ENCODE measurements at regions not wholly inside any gene's neighbourhood (a gene's known extent, or its start where the extent isn't known, plus 50 kb on each side); places are given as distances from the start of the nearest gene placed in this dataset.

DNA sequence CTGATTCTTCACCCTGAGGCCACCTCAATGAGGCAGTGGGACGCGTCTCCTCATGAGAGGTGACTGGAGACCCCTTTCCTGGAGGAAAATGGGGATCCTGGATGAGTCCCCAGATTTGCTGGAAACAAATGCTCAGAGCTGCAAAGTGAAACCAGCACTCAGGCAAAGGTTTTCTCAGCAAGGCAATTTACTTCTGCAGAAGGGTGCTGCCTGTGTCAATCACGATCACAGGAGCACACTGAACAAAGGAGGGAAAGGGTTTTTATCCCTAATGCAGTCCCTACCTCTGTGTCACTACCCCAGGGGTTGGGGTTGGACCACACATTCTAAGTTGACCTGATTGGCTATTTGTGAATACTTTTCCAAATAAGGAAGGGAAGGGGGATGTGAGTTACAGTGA lies 69.9 kb upstream of the CDK20 start:
- no peak for DNase-seq
- peaks cover 0 to 9% (median 3%) of the 10 kb centered on the region in 3 donors for H3K9me3 ChIP-seq (ENCODE audit: control insufficient read depth in 2 of 3, insufficient read depth in 1 of 3, low read length in 3 of 3)
- no peaks in the 10 kb centered on the region for H3K36me3 ChIP-seq (ENCODE audit: control insufficient read depth in 2 of 3, insufficient read depth in 3 of 3, low read length in 3 of 3)
- intact Hi-C loops (cut with DNase I), result no loop called here
- no peak for FAIRE-seq
- H3K27me3 ChIP-seq (ENCODE audit: control insufficient read depth, insufficient read depth, low read length), result no peaks in the 10 kb centered on the region
- TF ChIP-seq, protein P1, sequence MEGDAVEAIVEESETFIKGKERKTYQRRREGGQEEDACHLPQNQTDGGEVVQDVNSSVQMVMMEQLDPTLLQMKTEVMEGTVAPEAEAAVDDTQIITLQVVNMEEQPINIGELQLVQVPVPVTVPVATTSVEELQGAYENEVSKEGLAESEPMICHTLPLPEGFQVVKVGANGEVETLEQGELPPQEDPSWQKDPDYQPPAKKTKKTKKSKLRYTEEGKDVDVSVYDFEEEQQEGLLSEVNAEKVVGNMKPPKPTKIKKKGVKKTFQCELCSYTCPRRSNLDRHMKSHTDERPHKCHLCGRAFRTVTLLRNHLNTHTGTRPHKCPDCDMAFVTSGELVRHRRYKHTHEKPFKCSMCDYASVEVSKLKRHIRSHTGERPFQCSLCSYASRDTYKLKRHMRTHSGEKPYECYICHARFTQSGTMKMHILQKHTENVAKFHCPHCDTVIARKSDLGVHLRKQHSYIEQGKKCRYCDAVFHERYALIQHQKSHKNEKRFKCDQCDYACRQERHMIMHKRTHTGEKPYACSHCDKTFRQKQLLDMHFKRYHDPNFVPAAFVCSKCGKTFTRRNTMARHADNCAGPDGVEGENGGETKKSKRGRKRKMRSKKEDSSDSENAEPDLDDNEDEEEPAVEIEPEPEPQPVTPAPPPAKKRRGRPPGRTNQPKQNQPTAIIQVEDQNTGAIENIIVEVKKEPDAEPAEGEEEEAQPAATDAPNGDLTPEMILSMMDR (IDR thresholded peaks at IDR 0.05; ENCODE audit: borderline replicate concordance, extremely low read depth, insufficient read depth), result no peak
- H3K4me3 ChIP-seq (ENCODE audit: low read length in 3 of 3), result no peak overlapping the region
- H3K4me1 ChIP-seq (ENCODE audit: control insufficient read depth in 2 of 3, insufficient read depth in 2 of 3, low read depth in 1 of 3, low read length in 3 of 3), result no peaks in the 10 kb centered on the region
- no peak overlapping the region for H3K9ac ChIP-seq (ENCODE audit: low read length in 3 of 3)
- no peak overlapping the region for H3K27ac ChIP-seq (ENCODE audit: low read depth in 2 of 2, low read length in 2 of 2)

DNA sequence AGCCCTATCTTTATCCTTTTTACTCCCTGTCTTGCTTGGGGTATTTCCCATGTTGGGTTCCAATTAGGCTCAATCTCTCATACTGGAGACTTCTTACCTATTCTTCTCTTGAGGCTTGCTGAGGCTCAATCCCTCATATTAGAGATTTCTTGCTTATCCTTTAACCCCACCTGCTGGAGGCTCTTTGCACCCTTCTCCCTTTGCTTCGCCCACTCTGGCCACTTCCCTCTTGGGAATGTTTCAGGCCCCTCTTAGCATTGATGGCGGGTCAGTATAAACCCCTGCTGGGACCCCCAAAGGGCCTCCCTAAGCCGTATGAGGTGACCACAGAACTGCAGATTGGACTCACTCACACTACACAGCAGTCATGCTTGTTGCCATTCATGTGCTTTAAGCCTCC lies 69.3 kb upstream of the CDK20 start:
- Histone ChIP-seq H3K27me3 (ENCODE audit: control insufficient read depth, insufficient read depth, low read length) (no peaks in the 10 kb centered on the region), H3K36me3 (ENCODE audit: control insufficient read depth in 2 of 3, insufficient read depth in 3 of 3, low read length in 3 of 3) (no peaks in the 10 kb centered on the region), H3K4me1 (ENCODE audit: control insufficient read depth in 2 of 3, insufficient read depth in 2 of 3, low read depth in 1 of 3, low read length in 3 of 3) (no peaks in the 10 kb centered on the region), H3K4me3 (ENCODE audit: low read length in 3 of 3) (no peak overlapping the region), H3K9me3 (ENCODE audit: control insufficient read depth in 2 of 3, insufficient read depth in 1 of 3, low read length in 3 of 3) (peaks cover 0 to 9% (median 3%) of the 10 kb centered on the region in 3 donors), H3K27ac (ENCODE audit: low read depth in 2 of 2, low read length in 2 of 2) (no peak overlapping the region), H3K9ac (ENCODE audit: low read length in 3 of 3) (no peak overlapping the region)
- FAIRE-seq (no peak), DNase-seq (no peak)
- TF ChIP-seq, protein P1 (IDR thresholded peaks at IDR 0.05; ENCODE audit: borderline replicate concordance, extremely low read depth, insufficient read depth), result no peak
- intact Hi-C loops (cut with DNase I), result no loop called here

GRCh38 chr9:88041447-88041846 lies 67.1 kb upstream of the CDK20 start:
- no peak for FAIRE-seq
- no peaks in the 10 kb centered on the region for H3K36me3 ChIP-seq (ENCODE audit: control insufficient read depth in 2 of 3, insufficient read depth in 3 of 3, low read length in 3 of 3)
- H3K9ac ChIP-seq (ENCODE audit: low read length in 3 of 3), result no peak overlapping the region
- H3K4me3 ChIP-seq (ENCODE audit: low read length in 3 of 3), result no peak overlapping the region
- DNase-seq, result peak in 2 of 5 donors; percentile 10 to 25
- no peak overlapping the region for H3K27ac ChIP-seq (ENCODE audit: low read depth in 2 of 2, low read length in 2 of 2)
- H3K9me3 ChIP-seq (ENCODE audit: control insufficient read depth in 2 of 3, insufficient read depth in 1 of 3, low read length in 3 of 3), result peaks cover 0 to 28% (median 9%) of the 10 kb centered on the region in 3 donors
- TF ChIP-seq, protein P1 (IDR thresholded peaks at IDR 0.05; ENCODE audit: borderline replicate concordance, extremely low read depth, insufficient read depth), result peak; percentile 45
- intact Hi-C loops (cut with DNase I), result no loop called here
- no peaks in the 10 kb centered on the region for H3K27me3 ChIP-seq (ENCODE audit: control insufficient read depth, insufficient read depth, low read length)
- H3K4me1 ChIP-seq (ENCODE audit: control insufficient read depth in 2 of 3, insufficient read depth in 2 of 3, low read depth in 1 of 3, low read length in 3 of 3), result no peaks in the 10 kb centered on the region

DNA sequence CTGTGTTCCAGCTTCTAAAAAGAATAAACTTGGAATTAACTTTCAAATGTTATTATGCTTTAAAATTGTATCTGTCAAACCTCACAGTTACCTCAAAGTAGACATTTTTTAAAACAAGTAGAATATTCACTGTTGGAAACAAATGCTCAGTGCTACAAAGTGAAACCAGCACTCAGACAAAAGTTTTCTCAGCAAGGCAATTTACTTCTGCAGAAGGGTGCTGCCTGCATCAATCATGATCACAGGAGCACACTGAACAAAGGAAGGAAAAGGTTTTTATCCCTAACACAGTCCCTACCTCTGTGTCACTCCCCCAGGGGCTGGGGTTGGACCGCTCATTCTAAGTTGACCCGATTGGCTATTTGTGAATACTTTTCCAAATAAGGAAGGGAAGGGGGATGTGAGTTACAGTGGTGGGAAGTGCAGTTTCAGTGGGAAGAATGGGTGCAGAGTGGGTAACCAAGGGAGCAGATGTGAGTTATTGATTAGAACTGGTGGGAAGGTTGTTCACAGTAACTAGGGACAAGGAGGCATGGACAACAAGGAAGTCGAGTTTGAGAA lies 63.0 kb upstream of the CDK20 start:
- no peak for DNase-seq

More for the DNA sequence above, 63.0 kb upstream of the CDK20 start:
- H3K27me3 ChIP-seq (ENCODE audit: control insufficient read depth, insufficient read depth, low read length), result no peaks in the 10 kb centered on the region
- no peaks in the 10 kb centered on the region for H3K4me1 ChIP-seq (ENCODE audit: control insufficient read depth in 2 of 3, insufficient read depth in 2 of 3, low read depth in 1 of 3, low read length in 3 of 3)
- peaks cover 0 to 22% (median 5%) of the 10 kb centered on the region in 3 donors for H3K9me3 ChIP-seq (ENCODE audit: control insufficient read depth in 2 of 3, insufficient read depth in 1 of 3, low read length in 3 of 3)
- no peak overlapping the region for H3K9ac ChIP-seq (ENCODE audit: low read length in 3 of 3)
- H3K4me3 ChIP-seq (ENCODE audit: low read length in 3 of 3), result no peak overlapping the region
- H3K27ac ChIP-seq (ENCODE audit: low read depth in 2 of 2, low read length in 2 of 2), result no peak overlapping the region
- TF ChIP-seq, protein P1 (IDR thresholded peaks at IDR 0.05; ENCODE audit: borderline replicate concordance, extremely low read depth, insufficient read depth), result no peak
- no peak for FAIRE-seq
- intact Hi-C loops (cut with DNase I), result no loop called here
- no peaks in the 10 kb centered on the region for H3K36me3 ChIP-seq (ENCODE audit: control insufficient read depth in 2 of 3, insufficient read depth in 3 of 3, low read length in 3 of 3)

Measured in kidney (tissue), 13 donors.